GM06990 (cell line): ENCODE measurements at regions not wholly inside any gene's neighbourhood (a gene's known extent, or its start where the extent isn't known, plus 50 kb on each side); places are given as distances from the start of the nearest gene placed in this dataset.

ENCODE experiments used
- DNase-seq: peaks from one replicate; pipeline ENCODE4 v3.0.0-alpha.2; 2011; ENCODE audit not compliant: insufficient read length; ENCODE audit errors: extremely low read depth
- H3K27me3 ChIP-seq: replicated peaks from 2 replicates; pipeline ENCODE4 v1.6.0; 2011; ENCODE audit warnings: low read length; ENCODE audit not compliant: control insufficient read depth, insufficient read depth
- H3K36me3 ChIP-seq: 2 replicates; pipeline ENCODE4 v1.5.1; 2011; ENCODE audit warnings: low read length; ENCODE audit not compliant: control insufficient read depth, insufficient read depth
- H3K4me3 ChIP-seq: replicated peaks from 2 replicates; pipeline ENCODE4 v1.5.1; 2011; ENCODE audit warnings: low read depth, mild to moderate bottlenecking, control low read depth, low read length
- CTCF ChIP-seq: IDR thresholded peaks from 2 replicates; pipeline ENCODE4 v1.5.1; 2011; ENCODE audit warnings: low read length, control low read depth, mild to moderate bottlenecking, inconsistent platforms; ENCODE audit not compliant: insufficient read depth, poor library complexity, severe bottlenecking

DNA sequence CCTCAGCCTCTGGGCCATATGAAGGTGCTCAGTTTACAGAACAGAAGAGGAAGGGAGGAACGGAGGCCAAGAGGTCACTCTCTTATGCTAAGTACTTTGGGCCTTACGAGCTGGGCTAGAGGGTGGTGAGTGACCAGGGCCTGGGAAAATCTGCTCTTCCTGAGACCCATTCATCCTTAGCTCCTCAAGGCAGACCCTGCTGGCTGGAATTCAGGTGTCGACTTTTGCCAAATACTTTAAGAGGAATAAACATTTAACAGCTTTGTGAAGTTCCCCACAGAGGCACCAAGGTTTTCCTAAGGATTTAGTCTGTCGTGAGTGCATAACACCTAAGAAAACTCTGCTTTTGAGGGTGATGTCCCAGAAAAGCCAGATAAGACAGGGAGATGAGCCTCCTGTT lies 129.7 kb upstream of the SIX2 start:
- TF ChIP-seq CTCF: no peak
- DNase-seq: no peak

DNA sequence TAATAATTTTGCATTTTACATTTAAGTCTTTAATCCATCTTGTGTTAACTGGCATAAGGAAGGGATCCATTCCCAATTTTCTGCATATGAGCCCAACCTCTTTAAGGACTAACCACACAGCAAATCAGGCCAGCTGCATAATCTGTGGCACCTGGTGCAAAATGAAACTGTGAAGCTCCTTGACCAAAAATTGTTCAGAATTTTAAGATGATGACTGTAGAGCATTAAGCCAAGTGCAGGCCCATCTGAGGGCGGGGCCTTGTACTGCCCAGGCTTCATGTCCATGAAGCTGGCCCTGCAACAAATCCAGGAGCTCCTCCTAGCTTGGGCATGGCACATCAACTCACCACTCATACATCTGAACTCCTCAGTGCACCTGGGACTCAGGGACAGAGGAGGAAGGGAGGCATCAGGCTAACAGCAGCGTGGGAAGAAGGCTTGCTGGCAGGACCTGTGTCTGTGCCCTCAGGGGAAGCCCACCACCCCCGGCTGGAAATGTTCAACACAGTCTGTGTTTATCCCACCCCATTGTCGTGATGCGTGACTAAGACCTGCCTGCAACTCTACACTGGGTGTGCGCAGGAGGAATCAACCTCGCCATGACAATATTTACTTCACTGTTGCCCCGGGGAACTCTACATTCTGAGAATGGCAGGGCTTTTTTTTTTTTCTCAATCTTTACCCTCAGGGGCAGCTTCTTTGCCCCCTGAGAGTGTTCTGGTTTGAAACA lies 128.9 kb upstream of the SIX2 start:
- H3K4me3 ChIP-seq: no peak overlapping the region
- no peaks in the 10 kb centered on the region; the same call in 1 of the 2 replicates for H3K27me3 ChIP-seq
- TF ChIP-seq CTCF: no peak
- DNase-seq: no peak
- H3K36me3 ChIP-seq: no peaks in the 10 kb centered on the region

More for the DNA sequence above, 129.7 kb upstream of the SIX2 start:
- no peaks in the 10 kb centered on the region; the same call in none of the 2 replicates for H3K27me3 ChIP-seq
- no peaks in the 10 kb centered on the region for H3K36me3 ChIP-seq
- no peak overlapping the region for H3K4me3 ChIP-seq

GRCh38 chr2:45134726-45135125 lies 125.5 kb upstream of the SIX2 start:
- DNase-seq: no peak
- no peak for TF ChIP-seq CTCF
- Histone ChIP-seq H3K4me3 (no peak overlapping the region), H3K36me3 (no peaks in the 10 kb centered on the region), H3K27me3 (no peaks in the 10 kb centered on the region)

DNA sequence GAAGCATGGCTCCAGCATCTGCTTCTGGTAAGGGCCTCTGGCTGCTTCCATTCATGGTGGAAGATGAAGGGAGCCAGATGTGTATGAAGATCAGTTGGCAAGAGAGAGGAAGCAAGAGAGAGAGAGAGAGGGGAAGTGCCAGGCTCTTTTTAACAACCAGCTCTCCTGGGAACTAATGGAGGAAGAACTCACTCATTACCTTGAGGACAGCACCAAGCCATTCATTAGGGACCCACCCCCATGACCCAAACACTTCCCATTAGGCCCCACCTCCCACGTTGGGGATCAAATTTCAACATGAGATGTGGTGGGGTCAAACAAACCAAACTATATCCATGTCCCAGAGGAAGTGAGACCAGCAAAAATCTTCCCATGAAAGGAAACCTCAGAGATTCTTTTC lies 124.8 kb upstream of the SIX2 start:
- H3K36me3 ChIP-seq: no peaks in the 10 kb centered on the region
- H3K27me3 ChIP-seq: no peaks in the 10 kb centered on the region
- H3K4me3 ChIP-seq: no peak overlapping the region
- TF ChIP-seq CTCF: no peak
- no peak for DNase-seq

GRCh38 chr2:45132551-45132950 lies 123.3 kb upstream of the SIX2 start:
- H3K4me3 ChIP-seq: no peak overlapping the region
- TF ChIP-seq CTCF: no peak
- DNase-seq: peak; percentile 55

GRCh38 chr2:45131587-45131986 lies 122.3 kb upstream of the SIX2 start:
- H3K4me3 ChIP-seq: no peak overlapping the region
- no peaks in the 10 kb centered on the region for H3K36me3 ChIP-seq
- no peak for TF ChIP-seq CTCF
- H3K27me3 ChIP-seq: no peaks in the 10 kb centered on the region
- DNase-seq: no peak

More at GRCh38 chr2:45132551-45132950, 123.3 kb upstream of the SIX2 start:
- H3K27me3 ChIP-seq: no peaks in the 10 kb centered on the region
- no peaks in the 10 kb centered on the region for H3K36me3 ChIP-seq
